Right ventricle myocardium superior (tissue), 1 donor: ENCODE measurements at regions not wholly inside any gene's neighbourhood (a gene's known extent, or its start where the extent isn't known, plus 50 kb on each side); places are given as distances from the start of the nearest gene placed in this dataset.

ENCODE experiments used
- ATAC-seq: fragments of 200-7000 bp; cut with Tn5 transposase; one replicate; pipeline ENCODE4 v1.9.1; 2020; ENCODE audit warnings: mild to moderate bottlenecking; ENCODE audit not compliant: poor library complexity
- DNase-seq: peaks from one replicate; pipeline ENCODE4 v3.0.0-alpha.2; 2020
- intact Hi-C: fragments of 100-400 bp; cut with DNase I; formaldehyde crosslinking; loops from one replicate; pipeline ENCODE4 v1.11.2; 2022
- donor health status: DM: no; HTN: yes; CAD: no; lungs with severe emphysema.

- DNase-seq (no peak), ATAC-seq (no peak)
- intact Hi-C loops = no loop called here
Observed at GRCh38 chr4:177012918-177013545, 220.3 kb upstream of the VEGFC start.

GRCh38 chr4:177016541-177017141 lies 223.9 kb upstream of the VEGFC start:
- ATAC-seq = no peak

GRCh38 chr4:177023951-177024350 lies 231.2 kb upstream of the VEGFC start:
- ATAC-seq = no peak

More at GRCh38 chr4:177016541-177017141, 223.9 kb upstream of the VEGFC start:
- intact Hi-C loops = no loop called here
- no peak for DNase-seq

GRCh38 chr4:177032341-177032740 lies 239.6 kb upstream of the VEGFC start:
- intact Hi-C loops = no loop called here
- DNase-seq (no peak), ATAC-seq (no peak)

More at GRCh38 chr4:177023951-177024350, 231.2 kb upstream of the VEGFC start:
- no peak for DNase-seq
- intact Hi-C loops = no loop called here

- intact Hi-C loops = no loop called here
- DNase-seq (no peak), ATAC-seq (no peak)
Observed at GRCh38 chr4:177033135-177033534, 240.4 kb upstream of the VEGFC start.

GRCh38 chr4:177033632-177034031 lies 240.9 kb upstream of the VEGFC start:
- no peak for ATAC-seq
- DNase-seq = no peak
- intact Hi-C loops = no loop called here

GRCh38 chr4:177041356-177041755 lies 248.6 kb upstream of the VEGFC start:
- ATAC-seq = no peak
- intact Hi-C loops = no loop called here
- no peak for DNase-seq

- ATAC-seq = peak; percentile 86
- intact Hi-C loops = loop anchor here (5.0 kb wide), 3 partner anchors 255 to 670 kb away; partner anchors contain the start of gene VEGFC
- peak; percentile 47 for DNase-seq
Observed at GRCh38 chr4:177047070-177047850, 254.5 kb upstream of the VEGFC start.

- DNase-seq (no peak), ATAC-seq (no peak)
- intact Hi-C loops = loop anchor here (5.0 kb wide), 3 partner anchors 256 to 671 kb away; partner anchors contain the start of gene VEGFC
Observed at GRCh38 chr4:177047851-177048174, 255.1 kb upstream of the VEGFC start.

GRCh38 chr4:177051473-177052060 lies 258.1 kb upstream of the NEIL3 start:
- ATAC-seq (no peak), DNase-seq (no peak)
- intact Hi-C loops = no loop called here

GRCh38 chr4:177052211-177052934 lies 257.3 kb upstream of the NEIL3 start:
- no peak for DNase-seq
- intact Hi-C loops = no loop called here
- no peak for ATAC-seq

- intact Hi-C loops = no loop called here
- DNase-seq (no peak), ATAC-seq (no peak)
Observed at GRCh38 chr4:177057186-177057585, 252.5 kb upstream of the NEIL3 start.

- intact Hi-C loops = no loop called here
- DNase-seq (no peak), ATAC-seq (no peak)
Observed at GRCh38 chr4:177064116-177064515, 245.6 kb upstream of the NEIL3 start.

GRCh38 chr4:177064729-177065394 lies 244.8 kb upstream of the NEIL3 start:
- intact Hi-C loops = no loop called here
- DNase-seq = no peak
- ATAC-seq = no peak

- no peak for DNase-seq
- ATAC-seq = no peak
- intact Hi-C loops = no loop called here
Observed at GRCh38 chr4:177066746-177067145, 242.9 kb upstream of the NEIL3 start.

- ATAC-seq (no peak), DNase-seq (no peak)
- intact Hi-C loops = no loop called here
Observed at GRCh38 chr4:177070533-177071058, 239.1 kb upstream of the NEIL3 start.

GRCh38 chr4:177077095-177077971 lies 232.3 kb upstream of the NEIL3 start:
- no peak for DNase-seq
- intact Hi-C loops = no loop called here
- no peak for ATAC-seq
